ENCODE measurements at regions not wholly inside any gene's neighbourhood (a gene's known extent, or its start where the extent isn't known, plus 50 kb on each side); places are given as distances from the start of the nearest gene placed in this dataset.

DNA sequence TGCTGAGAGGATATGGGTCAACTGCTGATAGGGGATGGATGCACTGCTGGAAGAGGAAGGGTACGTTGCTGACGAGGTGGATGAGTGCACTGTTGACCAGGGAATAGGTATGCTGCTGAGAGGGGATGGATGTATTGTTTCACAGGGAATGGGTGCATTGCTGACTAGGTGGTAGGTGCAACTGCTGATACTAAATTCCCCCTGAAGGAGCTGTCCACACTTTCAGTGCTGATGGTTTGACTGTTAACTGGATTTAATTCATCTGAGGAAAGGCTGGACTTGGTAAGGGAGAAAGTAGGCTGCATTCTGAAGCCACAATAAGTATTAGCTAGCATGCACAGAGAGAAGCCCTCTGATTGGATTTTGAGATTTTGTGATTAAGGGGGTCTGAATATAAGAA, 1196.8 kb upstream of the PHF14 start:
- TF ChIP-seq KAT7 (CRISPR knock-in tag; IDR thresholded peaks at IDR 0.05; ENCODE audit: borderline replicate concordance) (no peak), ESRRA (CRISPR knock-in tag; IDR thresholded peaks at IDR 0.05; ENCODE audit: borderline replicate concordance) (no peak), ZBTB21 (CRISPR knock-in tag; IDR thresholded peaks at IDR 0.05; ENCODE audit: borderline replicate concordance) (no peak), GABPB1 (CRISPR knock-in tag; IDR thresholded peaks at IDR 0.05) (no peak), ZNF232 (CRISPR knock-in tag; IDR thresholded peaks at IDR 0.05) (no peak), TEAD4 (CRISPR knock-in tag; IDR thresholded peaks at IDR 0.05) (no peak), FOXP4 (CRISPR knock-in tag; IDR thresholded peaks at IDR 0.05) (no peak), AR (CRISPR knock-in tag; IDR thresholded peaks at IDR 0.05) (no peak), NR3C1 (CRISPR knock-in tag; conservative IDR thresholded peaks at IDR 0.05; ENCODE audit: low read depth) (no peak)
- TF ChIP-seq, protein P1, sequence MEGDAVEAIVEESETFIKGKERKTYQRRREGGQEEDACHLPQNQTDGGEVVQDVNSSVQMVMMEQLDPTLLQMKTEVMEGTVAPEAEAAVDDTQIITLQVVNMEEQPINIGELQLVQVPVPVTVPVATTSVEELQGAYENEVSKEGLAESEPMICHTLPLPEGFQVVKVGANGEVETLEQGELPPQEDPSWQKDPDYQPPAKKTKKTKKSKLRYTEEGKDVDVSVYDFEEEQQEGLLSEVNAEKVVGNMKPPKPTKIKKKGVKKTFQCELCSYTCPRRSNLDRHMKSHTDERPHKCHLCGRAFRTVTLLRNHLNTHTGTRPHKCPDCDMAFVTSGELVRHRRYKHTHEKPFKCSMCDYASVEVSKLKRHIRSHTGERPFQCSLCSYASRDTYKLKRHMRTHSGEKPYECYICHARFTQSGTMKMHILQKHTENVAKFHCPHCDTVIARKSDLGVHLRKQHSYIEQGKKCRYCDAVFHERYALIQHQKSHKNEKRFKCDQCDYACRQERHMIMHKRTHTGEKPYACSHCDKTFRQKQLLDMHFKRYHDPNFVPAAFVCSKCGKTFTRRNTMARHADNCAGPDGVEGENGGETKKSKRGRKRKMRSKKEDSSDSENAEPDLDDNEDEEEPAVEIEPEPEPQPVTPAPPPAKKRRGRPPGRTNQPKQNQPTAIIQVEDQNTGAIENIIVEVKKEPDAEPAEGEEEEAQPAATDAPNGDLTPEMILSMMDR (IDR thresholded peaks at IDR 0.05), result no peak
- TF ChIP-seq, protein P2, sequence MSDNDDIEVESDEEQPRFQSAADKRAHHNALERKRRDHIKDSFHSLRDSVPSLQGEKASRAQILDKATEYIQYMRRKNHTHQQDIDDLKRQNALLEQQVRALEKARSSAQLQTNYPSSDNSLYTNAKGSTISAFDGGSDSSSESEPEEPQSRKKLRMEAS (CRISPR knock-in tag; IDR thresholded peaks at IDR 0.05), result no peak
- TF ChIP-seq, protein P3, sequence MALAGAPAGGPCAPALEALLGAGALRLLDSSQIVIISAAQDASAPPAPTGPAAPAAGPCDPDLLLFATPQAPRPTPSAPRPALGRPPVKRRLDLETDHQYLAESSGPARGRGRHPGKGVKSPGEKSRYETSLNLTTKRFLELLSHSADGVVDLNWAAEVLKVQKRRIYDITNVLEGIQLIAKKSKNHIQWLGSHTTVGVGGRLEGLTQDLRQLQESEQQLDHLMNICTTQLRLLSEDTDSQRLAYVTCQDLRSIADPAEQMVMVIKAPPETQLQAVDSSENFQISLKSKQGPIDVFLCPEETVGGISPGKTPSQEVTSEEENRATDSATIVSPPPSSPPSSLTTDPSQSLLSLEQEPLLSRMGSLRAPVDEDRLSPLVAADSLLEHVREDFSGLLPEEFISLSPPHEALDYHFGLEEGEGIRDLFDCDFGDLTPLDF (CRISPR knock-in tag; IDR thresholded peaks at IDR 0.05), result no peak
- TF ChIP-seq, protein P4, sequence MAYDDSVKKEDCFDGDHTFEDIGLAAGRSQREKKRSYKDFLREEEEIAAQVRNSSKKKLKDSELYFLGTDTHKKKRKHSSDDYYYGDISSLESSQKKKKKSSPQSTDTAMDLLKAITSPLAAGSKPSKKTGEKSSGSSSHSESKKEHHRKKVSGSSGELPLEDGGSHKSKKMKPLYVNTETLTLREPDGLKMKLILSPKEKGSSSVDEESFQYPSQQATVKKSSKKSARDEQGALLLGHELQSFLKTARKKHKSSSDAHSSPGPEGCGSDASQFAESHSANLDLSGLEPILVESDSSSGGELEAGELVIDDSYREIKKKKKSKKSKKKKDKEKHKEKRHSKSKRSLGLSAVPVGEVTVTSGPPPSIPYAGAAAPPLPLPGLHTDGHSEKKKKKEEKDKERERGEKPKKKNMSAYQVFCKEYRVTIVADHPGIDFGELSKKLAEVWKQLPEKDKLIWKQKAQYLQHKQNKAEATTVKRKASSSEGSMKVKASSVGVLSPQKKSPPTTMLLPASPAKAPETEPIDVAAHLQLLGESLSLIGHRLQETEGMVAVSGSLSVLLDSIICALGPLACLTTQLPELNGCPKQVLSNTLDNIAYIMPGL (CRISPR knock-in tag; IDR thresholded peaks at IDR 0.05), result no peak

Data from WTC11 (cell line).